H9 (cell line): ENCODE measurements at regions not wholly inside any gene's neighbourhood (a gene's known extent, or its start where the extent isn't known, plus 50 kb on each side); places are given as distances from the start of the nearest gene placed in this dataset.

Source experiments
- DNase-seq: peaks from one replicate; pipeline ENCODE4 v3.0.0-alpha.2; 2017
- H2AFZ ChIP-seq: one replicate; pipeline ENCODE4 v1.6.1; 2013; ENCODE audit warnings: mild to moderate bottlenecking, low read length, control low read depth, moderate library complexity
- H2AK5ac ChIP-seq: 2 replicates; pipeline ENCODE4 v1.6.1; 2013; ENCODE audit warnings: low read length, control low read depth, mixed read lengths; ENCODE audit not compliant: insufficient read length
- H2BK120ac ChIP-seq: one replicate; pipeline ENCODE4 v1.6.1; 2013; ENCODE audit warnings: low read depth, mild to moderate bottlenecking, low read length, control low read depth, inconsistent platforms; ENCODE audit not compliant: poor library complexity, severe bottlenecking
- H2BK12ac ChIP-seq: 2 replicates; pipeline ENCODE4 v1.6.1; 2013; ENCODE audit warnings: low read length, control low read depth, mixed read lengths, low read depth; ENCODE audit not compliant: insufficient read length
- H2BK15ac ChIP-seq: 2 replicates; pipeline ENCODE4 v1.6.1; 2013; ENCODE audit warnings: low read depth, low read length, control low read depth
- H2BK20ac ChIP-seq: one replicate; pipeline ENCODE4 v1.6.1; 2013; ENCODE audit warnings: low read depth, mild to moderate bottlenecking, low read length, control low read depth, inconsistent platforms; ENCODE audit not compliant: poor library complexity, severe bottlenecking
- H2BK5ac ChIP-seq: 2 replicates; pipeline ENCODE4 v1.6.1; 2013; ENCODE audit warnings: low read length, control low read depth, mixed read lengths; ENCODE audit not compliant: insufficient read length
- H3K14ac ChIP-seq: 2 replicates; pipeline ENCODE4 v1.6.1; 2013; ENCODE audit warnings: low read length, control low read depth; ENCODE audit not compliant: insufficient read depth
- H3K18ac ChIP-seq: 2 replicates; pipeline ENCODE4 v1.6.1; 2013; ENCODE audit warnings: low read depth, mild to moderate bottlenecking, mixed read lengths, low read length, control low read depth; ENCODE audit not compliant: insufficient read length
- H3K23ac ChIP-seq: 2 replicates; pipeline ENCODE4 v1.6.1; 2013; ENCODE audit warnings: low read length, control low read depth, mixed read lengths, low read depth; ENCODE audit not compliant: insufficient read length
- H3K23me2 ChIP-seq: 2 replicates; pipeline ENCODE4 v1.6.1; 2013; ENCODE audit warnings: low read depth, mild to moderate bottlenecking, mixed read lengths, low read length, control low read depth; ENCODE audit not compliant: insufficient read length, poor library complexity, severe bottlenecking
- H3K27ac ChIP-seq: 2 replicates; pipeline ENCODE4 v1.5.1; 2013; ENCODE audit warnings: low read length, control low read depth, mixed read lengths, low read depth; ENCODE audit not compliant: insufficient read length
- H3K27me3 ChIP-seq: 2 replicates; pipeline ENCODE4 v1.6.1; 2013; ENCODE audit warnings: low read length, control low read depth, inconsistent platforms; ENCODE audit not compliant: insufficient read depth
- H3K4ac ChIP-seq: 2 replicates; pipeline ENCODE4 v1.6.1; 2013; ENCODE audit warnings: low read depth, mild to moderate bottlenecking, control low read depth, inconsistent platforms, low read length, moderate library complexity
- H3K4me1 ChIP-seq: 2 replicates; pipeline ENCODE4 v1.6.1; 2013; ENCODE audit warnings: low read length, control low read depth, inconsistent platforms; ENCODE audit not compliant: insufficient read depth
- H3K4me2 ChIP-seq: 2 replicates; pipeline ENCODE4 v1.6.1; 2013; ENCODE audit warnings: low read length, control low read depth, mixed read lengths; ENCODE audit not compliant: insufficient read length, insufficient read depth
- H3K56ac ChIP-seq: 2 replicates; pipeline ENCODE4 v1.6.1; 2013; ENCODE audit warnings: low read depth, mild to moderate bottlenecking, mixed read lengths, low read length, control low read depth; ENCODE audit not compliant: insufficient read length
- H3K79me1 ChIP-seq: 2 replicates; pipeline ENCODE4 v1.6.1; 2013; ENCODE audit warnings: low read depth, mild to moderate bottlenecking, moderate library complexity, low read length, control low read depth, inconsistent platforms; ENCODE audit not compliant: insufficient read depth, poor library complexity, severe bottlenecking
- H3K79me2 ChIP-seq: 2 replicates; pipeline ENCODE4 v1.6.1; 2013; ENCODE audit warnings: low read length, control low read depth, inconsistent platforms; ENCODE audit not compliant: insufficient read depth
- H3K9ac ChIP-seq: 2 replicates; pipeline ENCODE4 v1.6.1; 2013; ENCODE audit warnings: low read length, control low read depth, mixed read lengths; ENCODE audit not compliant: insufficient read length; ENCODE audit errors: extremely low read depth
- H3K9me3 ChIP-seq: one replicate; pipeline ENCODE4 v1.6.1; 2013; ENCODE audit warnings: low read depth, low read length, inconsistent platforms; ENCODE audit not compliant: control insufficient read depth
- H3T11ph ChIP-seq: one replicate; pipeline ENCODE4 v1.6.1; 2013; ENCODE audit warnings: mild to moderate bottlenecking, low read length, control low read depth, inconsistent platforms
- H4K20me1 ChIP-seq: one replicate; pipeline ENCODE4 v1.6.1; 2013; ENCODE audit not compliant: control insufficient read depth, insufficient read length, insufficient read depth
- H4K5ac ChIP-seq: 2 replicates; pipeline ENCODE4 v1.6.1; 2013; ENCODE audit warnings: low read depth, mild to moderate bottlenecking, mixed read lengths, low read length, control low read depth; ENCODE audit not compliant: insufficient read length
- H4K8ac ChIP-seq: replicated peaks from 2 replicates; pipeline ENCODE4 v1.6.1; 2013; ENCODE audit warnings: low read length, control low read depth, mixed read lengths, low read depth; ENCODE audit not compliant: insufficient read length
- H4K91ac ChIP-seq: 2 replicates; pipeline ENCODE4 v1.6.1; 2013; ENCODE audit warnings: low read depth, mild to moderate bottlenecking, moderate library complexity, mixed read lengths, low read length, control low read depth; ENCODE audit not compliant: insufficient read length
- H3K27ac Mint-ChIP-seq, 3 experiments: 2 replicates in 2 of 3; 3 replicates in 1 of 3; pipeline ENCODE4 v1.8.0; 2020 to 2021; ENCODE audit warnings: mixed read lengths in 3 of 3, mild to moderate bottlenecking in 1 of 3, moderate library complexity in 1 of 3
- H3K27me3 Mint-ChIP-seq: 2 replicates; pipeline ENCODE4 v1.8.0; 2021; ENCODE audit warnings: low read depth, mild to moderate bottlenecking, moderate library complexity, mixed read lengths
- H3K36me3 Mint-ChIP-seq, 3 experiments: 2 replicates in 2 of 3; 3 replicates in 1 of 3; pipeline ENCODE4 v1.8.0; 2020 to 2021; ENCODE audit warnings: low read depth in 3 of 3, mixed read lengths in 3 of 3; ENCODE audit not compliant: insufficient read depth in 1 of 3
- H3K4me1 Mint-ChIP-seq, 2 experiments: 2 replicates each; pipeline ENCODE4 v1.8.0; 2020; ENCODE audit warnings: mixed read lengths in 2 of 2
- H3K4me3 Mint-ChIP-seq, 2 experiments: 2 replicates in 1 of 2; 3 replicates in 1 of 2; pipeline ENCODE4 v1.8.0; 2020 to 2021; ENCODE audit warnings: mild to moderate bottlenecking in 2 of 2, mixed read lengths in 2 of 2, moderate library complexity in 1 of 2
- H3K9me3 Mint-ChIP-seq, 2 experiments: 2 replicates in 1 of 2; 3 replicates in 1 of 2; pipeline ENCODE4 v1.8.0; 2020; ENCODE audit warnings: mild to moderate bottlenecking in 2 of 2, mixed read lengths in 2 of 2, moderate library complexity in 1 of 2
- WGBS: extraction: QIAGEN DNeasy Blood & Tissue Kit; methylation state at CpG from one replicate; pipeline ENCODE4 v1.1.7; 2013; ENCODE audit warnings: missing lambda C conversion rate, low lambda C conversion rate, mixed read lengths; ENCODE audit not compliant: insufficient read length; ENCODE audit errors: extremely low coverage; 5-methylcytosine and 5-hydroxymethylcytosine counted together
- TF ChIP-seq, protein P1 (sequence below): fragments of 200-600 bp; sonication (generic); conservative IDR thresholded peaks from 3 replicates; pipeline ENCODE4 v1.8.0; 2021; ENCODE audit warnings: antibody characterized with exemption, mild to moderate bottlenecking

DNA sequence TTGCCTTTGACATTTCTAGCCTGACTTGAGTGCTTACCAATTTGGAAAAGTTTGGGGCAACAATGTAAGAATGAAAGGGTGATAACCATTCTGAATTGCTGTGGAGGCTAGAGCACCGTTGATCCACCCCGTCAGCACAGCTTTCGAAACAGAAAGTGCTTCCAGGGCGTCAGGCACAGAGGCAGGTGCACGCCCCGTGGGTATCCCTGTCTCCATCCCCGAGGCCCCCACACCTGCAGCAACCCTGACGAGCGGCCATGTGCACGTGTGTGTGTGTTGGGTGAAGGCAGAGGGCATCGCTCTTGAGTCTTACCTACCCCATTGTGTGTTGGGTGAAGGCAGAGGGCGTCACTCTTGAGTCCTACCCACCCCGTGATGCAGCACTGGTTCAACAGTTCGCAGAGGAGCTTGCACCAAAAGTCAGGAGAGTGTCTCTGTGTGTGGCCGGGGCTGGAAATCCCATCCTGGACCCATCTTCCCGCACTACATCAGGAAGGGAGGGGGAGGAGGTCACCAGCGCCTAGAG lies 404.5 kb downstream of the BRD1 start:
- Histone ChIP-seq H3K14ac (no peak overlapping the region), H3K23me2 (peaks cover 3% of the 10 kb centered on the region), H2BK20ac (no peak overlapping the region), H3K27me3 (no peaks in the 10 kb centered on the region), H3T11ph (no peak overlapping the region), H2BK15ac (no peak overlapping the region), H3K23ac (no peak overlapping the region), H2AFZ (no peak overlapping the region), H3K9me3 (no peaks in the 10 kb centered on the region), H4K20me1 (no peaks in the 10 kb centered on the region), H4K8ac (no peak overlapping the region), H3K4ac (no peak overlapping the region), H2AK5ac (no peak overlapping the region), H2BK120ac (no peak overlapping the region), H4K91ac (no peak overlapping the region), H3K4me1 (no peaks in the 10 kb centered on the region; the same call in 1 of the 2 replicates), H3K9ac (no peak overlapping the region), H3K27ac (no peak overlapping the region), H3K79me2 (no peaks in the 10 kb centered on the region), H2BK12ac (no peak overlapping the region), H3K56ac (no peak overlapping the region), H3K79me1 (no peaks in the 10 kb centered on the region), H2BK5ac (no peak overlapping the region), H3K4me2 (no peak overlapping the region), H4K5ac (no peak overlapping the region), H3K18ac (peak overlapping the region; percentile 32)
- peaks cover 2 to 7% of the 10 kb centered on the region in 2 experiments; a peak in 2 of 4 replicates for H3K4me1 Mint-ChIP-seq
- no CpG with 5 or more reads among the region's 17 CpGs for WGBS
- H3K9me3 Mint-ChIP-seq, result no peaks in the 10 kb centered on the region
- H3K27me3 Mint-ChIP-seq, result peaks cover 21% of the 10 kb centered on the region
- H3K27ac Mint-ChIP-seq, result no peak overlapping the region; a peak in 1 of 7 replicates
- TF ChIP-seq, protein P1, sequence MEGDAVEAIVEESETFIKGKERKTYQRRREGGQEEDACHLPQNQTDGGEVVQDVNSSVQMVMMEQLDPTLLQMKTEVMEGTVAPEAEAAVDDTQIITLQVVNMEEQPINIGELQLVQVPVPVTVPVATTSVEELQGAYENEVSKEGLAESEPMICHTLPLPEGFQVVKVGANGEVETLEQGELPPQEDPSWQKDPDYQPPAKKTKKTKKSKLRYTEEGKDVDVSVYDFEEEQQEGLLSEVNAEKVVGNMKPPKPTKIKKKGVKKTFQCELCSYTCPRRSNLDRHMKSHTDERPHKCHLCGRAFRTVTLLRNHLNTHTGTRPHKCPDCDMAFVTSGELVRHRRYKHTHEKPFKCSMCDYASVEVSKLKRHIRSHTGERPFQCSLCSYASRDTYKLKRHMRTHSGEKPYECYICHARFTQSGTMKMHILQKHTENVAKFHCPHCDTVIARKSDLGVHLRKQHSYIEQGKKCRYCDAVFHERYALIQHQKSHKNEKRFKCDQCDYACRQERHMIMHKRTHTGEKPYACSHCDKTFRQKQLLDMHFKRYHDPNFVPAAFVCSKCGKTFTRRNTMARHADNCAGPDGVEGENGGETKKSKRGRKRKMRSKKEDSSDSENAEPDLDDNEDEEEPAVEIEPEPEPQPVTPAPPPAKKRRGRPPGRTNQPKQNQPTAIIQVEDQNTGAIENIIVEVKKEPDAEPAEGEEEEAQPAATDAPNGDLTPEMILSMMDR, result no peak
- DNase-seq, result no peak
- H3K36me3 Mint-ChIP-seq, result no peaks in the 10 kb centered on the region
- H3K4me3 Mint-ChIP-seq, result no peak overlapping the region
